ENCODE measurements at regions not wholly inside any gene's neighbourhood (a gene's known extent, or its start where the extent isn't known, plus 50 kb on each side); places are given as distances from the start of the nearest gene placed in this dataset.

GRCh38 chr4:76841026-76841425 lies 56.9 kb downstream of the SOWAHB start:
- no peaks in the 10 kb centered on the region for H3K27me3 ChIP-seq
- WGBS (ENCODE audit: insufficient coverage, low coverage, low lambda C conversion rate, missing lambda C conversion rate): 89% methylated on average over 3 of the region's 3 CpGs
- no peak for TF ChIP-seq CTCF (IDR thresholded peaks at IDR 0.05)
- no peak for TF ChIP-seq POLR2A (IDR thresholded peaks at IDR 0.05)
- no peaks in the 10 kb centered on the region for H3K4me1 ChIP-seq
- no peaks in the 10 kb centered on the region for H3K36me3 ChIP-seq
- no peaks in the 10 kb centered on the region for H3K9me3 ChIP-seq
- no peak for ATAC-seq
- intact Hi-C loops (cut with DNase I): no loop called here
- DNase-seq: no peak
- no peak overlapping the region for H3K27ac ChIP-seq
- H3K4me3 ChIP-seq: no peak overlapping the region

- ATAC-seq (peak in 2 of 4 donors; percentile 25 to 32), DNase-seq (no peak)
- Histone ChIP-seq H3K27me3 (no peaks in the 10 kb centered on the region), H3K27ac (no peak overlapping the region), H3K4me1 (peaks cover 0 to 6% (median 0%) of the 10 kb centered on the region in 4 donors), H3K4me3 (no peak overlapping the region), H3K9me3 (no peaks in the 10 kb centered on the region), H3K36me3 (no peaks in the 10 kb centered on the region)
- no peak for TF ChIP-seq CTCF (IDR thresholded peaks at IDR 0.05)
- TF ChIP-seq POLR2A (IDR thresholded peaks at IDR 0.05): no peak
- WGBS (ENCODE audit: insufficient coverage, low coverage, low lambda C conversion rate, missing lambda C conversion rate): 20% methylated on average over 3 of the region's 4 CpGs
- intact Hi-C loops (cut with DNase I): no loop called here
These were observed 60.9 kb downstream of the SOWAHB start for GRCh38 chr4:76836860-76837562.

Measured in right lobe of liver (tissue), 6 donors.